ENCODE measurements at regions not wholly inside any gene's neighbourhood (a gene's known extent, or its start where the extent isn't known, plus 50 kb on each side); places are given as distances from the start of the nearest gene placed in this dataset.

- TF ChIP-seq CTCF (IDR thresholded peaks at IDR 0.05; ENCODE audit: control extremely low read depth in 1 of 3, insufficient read depth in 1 of 3, low read depth in 1 of 3, low read length in 3 of 3) (no peak), TAF7 (optimal IDR thresholded peaks at IDR 0.05; ENCODE audit: borderline replicate concordance, low read depth, low read length) (no peak)
Observed at GRCh38 chr5:147968855-147969254, 62.5 kb upstream of the C5orf46 start.

All from H1 (cell line).